Vagina (tissue), 2 donors: ENCODE measurements at regions not wholly inside any gene's neighbourhood (a gene's known extent, or its start where the extent isn't known, plus 50 kb on each side); places are given as distances from the start of the nearest gene placed in this dataset.
"Not testable (repeated sequence)": the region's sequence is repeated elsewhere in the genome, so short reads cannot be mapped to it uniquely, and the experiment has no call there.

ENCODE experiments used
- DNase-seq, 2 donors: peaks; one replicate each; pipeline ENCODE4 v3.0.0-alpha.2; 2017; ENCODE audit errors: extremely low spot score in 2 of 2
- H3K27ac ChIP-seq: fragments of 200-600 bp; sonication (generic); one replicate; pipeline ENCODE4 v1.5.1; 2019
- H3K27me3 ChIP-seq: fragments of 200-600 bp; sonication (generic); one replicate; pipeline ENCODE4 v1.5.1; 2019
- H3K36me3 ChIP-seq, 2 donors: fragments of 200-600 bp; sonication (generic); one replicate each; pipeline ENCODE4 v1.5.1; 2017 to 2019
- H3K4me1 ChIP-seq: fragments of 200-600 bp; sonication (generic); one replicate; pipeline ENCODE4 v1.5.1; 2019
- H3K4me3 ChIP-seq, 2 donors: fragments of 200-600 bp; sonication (generic); 1 replicate in 1 of 2; 2 replicates in 1 of 2; pipeline ENCODE4 v1.5.1; 2016 to 2019
- H3K9me3 ChIP-seq: fragments of 200-600 bp; sonication (generic); one replicate; pipeline ENCODE4 v1.5.1; 2019
- CTCF ChIP-seq, 3 experiments: fragments of 450-650 bp in 2 of 3; fragments of 200-600 bp in 1 of 3; sonication (generic) in 1 of 3; IDR thresholded peaks; one replicate each; pipeline ENCODE4 v1.5.1; 2017 to 2019; ENCODE audit warnings: antibody characterized with exemption in 3 of 3, mild to moderate bottlenecking in 2 of 3, moderate library complexity in 2 of 3
- POLR2A ChIP-seq, 2 donors: fragments of 450-650 bp; IDR thresholded peaks; one replicate each; pipeline ENCODE4 v1.6.1; 2017; ENCODE audit warnings: antibody characterized with exemption in 2 of 2, mild to moderate bottlenecking in 2 of 2, moderate library complexity in 2 of 2
- POLR2AphosphoS5 ChIP-seq, 2 donors: sonication (generic); formaldehyde crosslinking; IDR thresholded peaks; one replicate each; pipeline ENCODE4 v1.9.0; 2017; ENCODE audit warnings: antibody characterized with exemption in 2 of 2, mild to moderate bottlenecking in 2 of 2, low read depth in 1 of 2; ENCODE audit not compliant: insufficient read depth in 1 of 2
- intact Hi-C: fragments of 100-400 bp; cut with DNase I; formaldehyde crosslinking; loops from one replicate; pipeline ENCODE4 v1.15.1; 2023

DNA sequence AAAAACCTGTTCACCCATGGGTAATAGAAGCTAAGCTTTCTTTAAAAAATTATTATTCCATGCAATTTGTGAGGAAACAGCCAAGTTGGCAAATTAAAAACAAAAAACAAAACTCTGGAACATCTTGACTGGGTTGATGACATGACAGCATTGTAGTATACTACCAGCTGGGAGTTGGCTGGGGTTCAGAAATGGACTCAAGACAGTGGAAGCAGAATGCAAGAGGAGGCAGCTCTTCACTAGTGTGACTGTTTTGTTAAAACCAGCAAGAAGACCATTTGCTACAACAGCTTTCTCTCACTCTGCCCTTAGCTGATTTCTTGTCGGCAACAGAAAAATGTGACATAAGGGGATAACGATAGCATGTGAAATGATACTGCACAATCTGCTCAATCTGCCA lies 1298.9 kb upstream of the ADGRL4 start:
- no peaks in the 10 kb centered on the region for H3K9me3 ChIP-seq
- TF ChIP-seq CTCF (IDR thresholded peaks at IDR 0.05) (no peak), POLR2A (IDR thresholded peaks at IDR 0.05) (no peak), POLR2AphosphoS5 (IDR thresholded peaks at IDR 0.05; ENCODE audit: insufficient read depth in 1 of 2, low read depth in 1 of 2) (no peak)
- H3K27ac ChIP-seq, result no peak overlapping the region
- H3K36me3 ChIP-seq, result no peaks in the 10 kb centered on the region
- no peak for DNase-seq
- H3K4me3 ChIP-seq, result no peak overlapping the region
- intact Hi-C loops, result no loop called here
- H3K4me1 ChIP-seq, result no peaks in the 10 kb centered on the region
- no peaks in the 10 kb centered on the region for H3K27me3 ChIP-seq

DNA sequence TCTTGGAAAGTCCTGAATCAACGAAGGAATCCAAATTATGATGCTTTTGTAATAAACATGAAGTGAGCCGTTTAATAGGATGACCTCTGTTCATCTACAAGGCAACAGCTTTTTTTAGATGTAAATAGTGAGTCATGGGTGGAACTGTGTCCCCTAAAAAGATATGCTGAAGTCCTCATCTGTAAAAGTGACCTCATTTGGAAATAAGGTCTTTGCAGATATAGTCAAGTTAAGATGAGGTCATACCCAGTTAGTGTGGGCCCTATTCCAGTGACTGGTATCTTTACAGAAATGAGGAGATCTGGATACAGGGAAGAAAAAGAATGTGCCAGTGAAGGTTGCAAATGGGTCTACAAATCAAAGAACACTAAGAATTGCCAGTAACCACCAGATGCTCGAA lies 1287.3 kb upstream of the ADGRL4 start:
- no peaks in the 10 kb centered on the region for H3K36me3 ChIP-seq
- DNase-seq, result no peak
- no peak overlapping the region for H3K4me3 ChIP-seq
- intact Hi-C loops, result no loop called here
- TF ChIP-seq POLR2A (IDR thresholded peaks at IDR 0.05), result no peak
- TF ChIP-seq POLR2AphosphoS5 (IDR thresholded peaks at IDR 0.05; ENCODE audit: insufficient read depth in 1 of 2, low read depth in 1 of 2), result no peak
- no peak for TF ChIP-seq CTCF (IDR thresholded peaks at IDR 0.05)
- no peaks in the 10 kb centered on the region for H3K27me3 ChIP-seq
- no peaks in the 10 kb centered on the region for H3K9me3 ChIP-seq
- H3K4me1 ChIP-seq, result no peaks in the 10 kb centered on the region
- no peak overlapping the region for H3K27ac ChIP-seq

- H3K36me3 ChIP-seq, H3K4me1 ChIP-seq, H3K4me3 ChIP-seq, DNase-seq, H3K9me3 ChIP-seq, H3K27ac ChIP-seq, intact Hi-C loops, H3K27me3 ChIP-seq: not testable (repeated sequence)
Measured at GRCh38 chr1:80288750-80289149, 1282.2 kb upstream of the ADGRL4 start.

DNA sequence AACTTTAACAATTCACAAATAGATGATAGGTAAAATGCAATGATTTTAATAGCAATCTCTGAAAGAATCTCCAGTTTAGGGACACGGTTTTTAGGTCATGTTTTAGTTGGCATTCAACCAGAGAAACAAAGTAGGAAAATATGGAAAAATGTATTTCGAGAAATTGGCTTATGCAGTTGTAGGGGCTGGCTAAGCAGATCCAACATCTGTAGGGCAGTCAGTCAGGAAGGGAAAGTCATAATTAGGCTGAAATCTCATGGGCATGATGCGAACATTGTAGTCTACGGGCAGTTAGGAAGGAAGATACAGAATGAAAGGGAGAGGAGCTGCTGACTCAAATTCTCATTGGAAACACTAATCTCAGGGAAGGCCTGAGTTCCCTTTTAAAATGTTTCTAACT lies 1276.0 kb upstream of the ADGRL4 start:
- TF ChIP-seq POLR2AphosphoS5 (IDR thresholded peaks at IDR 0.05; ENCODE audit: insufficient read depth in 1 of 2, low read depth in 1 of 2) (no peak), POLR2A (IDR thresholded peaks at IDR 0.05) (no peak), CTCF (IDR thresholded peaks at IDR 0.05) (no peak)
- no peak for DNase-seq
- no peaks in the 10 kb centered on the region for H3K9me3 ChIP-seq
- intact Hi-C loops, result no loop called here
- no peak overlapping the region for H3K27ac ChIP-seq
- H3K4me3 ChIP-seq, result no peak overlapping the region
- no peaks in the 10 kb centered on the region for H3K4me1 ChIP-seq
- no peaks in the 10 kb centered on the region for H3K36me3 ChIP-seq
- no peaks in the 10 kb centered on the region for H3K27me3 ChIP-seq

GRCh38 chr1:80278936-80279335 lies 1272.4 kb upstream of the ADGRL4 start:
- Histone ChIP-seq H3K27me3 (no peaks in the 10 kb centered on the region), H3K9me3 (no peaks in the 10 kb centered on the region), H3K27ac (no peak overlapping the region), H3K4me1 (no peaks in the 10 kb centered on the region), H3K36me3 (no peaks in the 10 kb centered on the region), H3K4me3 (no peak overlapping the region)
- no peak for DNase-seq
- intact Hi-C loops, result no loop called here
- TF ChIP-seq POLR2A (IDR thresholded peaks at IDR 0.05) (no peak), CTCF (IDR thresholded peaks at IDR 0.05) (no peak), POLR2AphosphoS5 (IDR thresholded peaks at IDR 0.05; ENCODE audit: insufficient read depth in 1 of 2, low read depth in 1 of 2) (no peak)

DNA sequence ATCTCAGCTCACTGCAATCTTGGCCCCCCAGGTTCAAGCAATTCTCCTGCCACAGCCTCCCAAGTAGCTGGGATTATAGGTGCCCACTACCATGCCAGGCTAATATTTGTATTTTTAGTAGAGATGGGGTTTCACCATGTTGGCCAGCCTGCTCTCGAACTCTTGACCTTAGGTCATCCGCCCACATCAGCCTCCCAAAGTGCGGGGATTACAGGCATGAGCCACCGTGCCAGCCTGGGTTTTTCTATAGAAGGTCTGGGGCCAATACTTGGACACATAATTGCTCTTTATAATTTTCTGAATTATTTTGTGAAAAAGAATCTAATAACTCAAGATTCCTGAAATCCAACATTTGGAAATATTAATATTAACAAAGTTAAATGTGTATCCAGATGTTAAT lies 1267.7 kb upstream of the ADGRL4 start:
- no peak for TF ChIP-seq CTCF (IDR thresholded peaks at IDR 0.05)
- no peak for TF ChIP-seq POLR2AphosphoS5 (IDR thresholded peaks at IDR 0.05; ENCODE audit: insufficient read depth in 1 of 2, low read depth in 1 of 2)
- TF ChIP-seq POLR2A (IDR thresholded peaks at IDR 0.05), result no peak
- DNase-seq, result no peak
- intact Hi-C loops, result no loop called here

More for the DNA sequence above, 1267.7 kb upstream of the ADGRL4 start:
- Histone ChIP-seq H3K9me3 (no peaks in the 10 kb centered on the region), H3K27ac (no peak overlapping the region), H3K4me1 (no peaks in the 10 kb centered on the region), H3K36me3 (no peaks in the 10 kb centered on the region), H3K4me3 (no peak overlapping the region), H3K27me3 (no peaks in the 10 kb centered on the region)
